GM23248 (cell line): ENCODE measurements at regions not wholly inside any gene's neighbourhood (a gene's known extent, or its start where the extent isn't known, plus 50 kb on each side); places are given as distances from the start of the nearest gene placed in this dataset.

Experiments used
- DNase-seq: peaks from one replicate; pipeline ENCODE4 v3.0.0-alpha.2; 2015
- H2AFZ ChIP-seq: fragments of 200-600 bp; sonication (generic); 2 replicates; pipeline ENCODE4 v1.6.1; 2016; ENCODE audit warnings: antibody characterized with exemption
- H3F3A ChIP-seq: fragments of 200-600 bp; sonication (generic); 2 replicates; pipeline ENCODE4 v1.6.1; 2016; ENCODE audit warnings: mild to moderate bottlenecking, antibody characterized with exemption, mixed run types; ENCODE audit not compliant: insufficient read depth
- H3K27ac ChIP-seq: fragments of 200-600 bp; sonication (generic); 2 replicates; pipeline ENCODE4 v1.5.1; 2016; ENCODE audit warnings: mild to moderate bottlenecking
- H3K27me3 ChIP-seq: fragments of 200-600 bp; sonication (generic); replicated peaks from 2 replicates; pipeline ENCODE4 v1.6.1; 2016; ENCODE audit warnings: mild to moderate bottlenecking; ENCODE audit not compliant: insufficient read depth
- H3K36me3 ChIP-seq: fragments of 200-600 bp; sonication (generic); 2 replicates; pipeline ENCODE4 v1.6.1; 2016; ENCODE audit warnings: low read depth, mild to moderate bottlenecking
- H3K4me1 ChIP-seq: fragments of 200-600 bp; sonication (generic); 2 replicates; pipeline ENCODE4 v1.6.1; 2016; ENCODE audit warnings: mild to moderate bottlenecking; ENCODE audit not compliant: insufficient read depth
- H3K4me2 ChIP-seq: fragments of 200-600 bp; sonication (generic); one replicate; pipeline ENCODE4 v1.6.1; 2016; ENCODE audit warnings: mild to moderate bottlenecking; ENCODE audit not compliant: unreplicated experiment
- H3K4me3 ChIP-seq: fragments of 200-600 bp; sonication (generic); 2 replicates; pipeline ENCODE4 v1.5.1; 2016; ENCODE audit warnings: mild to moderate bottlenecking
- H3K79me2 ChIP-seq: fragments of 200-600 bp; sonication (generic); 2 replicates; pipeline ENCODE4 v1.6.1; 2016; ENCODE audit warnings: mild to moderate bottlenecking; ENCODE audit not compliant: insufficient read depth
- H3K9ac ChIP-seq: fragments of 200-600 bp; sonication (generic); 2 replicates; pipeline ENCODE4 v1.6.1; 2016; ENCODE audit warnings: mild to moderate bottlenecking
- H3K9me2 ChIP-seq: fragments of 200-600 bp; sonication (generic); 2 replicates; pipeline ENCODE4 v1.6.1; 2016; ENCODE audit warnings: mixed run types, mild to moderate bottlenecking, moderate library complexity; ENCODE audit not compliant: insufficient read depth
- H3K9me3 ChIP-seq: fragments of 200-600 bp; sonication (generic); one replicate; pipeline ENCODE4 v1.6.1; 2017; ENCODE audit warnings: low read depth
- H4K20me1 ChIP-seq: fragments of 200-600 bp; sonication (generic); 2 replicates; pipeline ENCODE4 v1.6.0; 2016; ENCODE audit not compliant: insufficient read depth
- EZH2 ChIP-seq: fragments of 200-600 bp; sonication (generic); IDR thresholded peaks from 2 replicates; pipeline ENCODE4 v1.6.1; 2018; ENCODE audit warnings: antibody characterized with exemption, mild to moderate bottlenecking; ENCODE audit not compliant: insufficient read depth, poor library complexity, severe bottlenecking
- EZH2phosphoT487 ChIP-seq: fragments of 200-600 bp; sonication (generic); IDR thresholded peaks from 2 replicates; pipeline ENCODE4 v1.6.1; 2018; ENCODE audit warnings: antibody characterized with exemption, moderate library complexity, mild to moderate bottlenecking, low read depth; ENCODE audit not compliant: insufficient read depth
- WGBS, 2 experiments: methylation state at CpG; one replicate each; pipeline ENCODE4 v1.1.6; 2015 to 2017; ENCODE audit warnings: low lambda C conversion rate in 2 of 2, low coverage in 1 of 2; ENCODE audit errors: missing lambda C conversion rate in 2 of 2; 5-methylcytosine and 5-hydroxymethylcytosine counted together
- in situ Hi-C: fragments of 300-500 bp; cut with MboI; formaldehyde crosslinking; loops from 2 replicates; pipeline ENCODE4 v1.15.0; 2020

GRCh38 chr13:63910511-63910910 lies 2494.9 kb upstream of the PCDH20 start:
- in situ Hi-C loops: no loop called here
- Histone ChIP-seq H3K4me1 (no peaks in the 10 kb centered on the region), H3K4me3 (no peak overlapping the region), H4K20me1 (no peaks in the 10 kb centered on the region), H2AFZ (no peak overlapping the region), H3K27ac (no peak overlapping the region), H3K27me3 (no peaks in the 10 kb centered on the region), H3F3A (no peaks in the 10 kb centered on the region), H3K36me3 (no peaks in the 10 kb centered on the region), H3K9ac (no peak overlapping the region), H3K9me2 (no peaks in the 10 kb centered on the region), H3K79me2 (no peaks in the 10 kb centered on the region), H3K9me3 (peaks cover 5% of the 10 kb centered on the region), H3K4me2 (no peak overlapping the region)
- 33 to 41% methylated on average over 10 of the region's 10 CpGs for WGBS, 2 experiments
- TF ChIP-seq EZH2phosphoT487 (no peak), EZH2 (no peak)
- DNase-seq: no peak

- no peaks in the 10 kb centered on the region for H3K4me1 ChIP-seq
- no peak for DNase-seq
- no peak for TF ChIP-seq EZH2phosphoT487
- no peak for TF ChIP-seq EZH2
- no peak overlapping the region for H3K27ac ChIP-seq
- no peaks in the 10 kb centered on the region for H3K9me3 ChIP-seq
- WGBS, 2 experiments: 26% methylated on average over 6 of the region's 6 CpGs
- H3K27me3 ChIP-seq: no peaks in the 10 kb centered on the region
- H3F3A ChIP-seq: no peaks in the 10 kb centered on the region
- H3K36me3 ChIP-seq: no peaks in the 10 kb centered on the region
- H3K9ac ChIP-seq: no peak overlapping the region
- no peaks in the 10 kb centered on the region for H3K9me2 ChIP-seq
- no peak overlapping the region for H3K4me3 ChIP-seq
- no peaks in the 10 kb centered on the region for H3K79me2 ChIP-seq
- H3K4me2 ChIP-seq: no peak overlapping the region
- H4K20me1 ChIP-seq: no peaks in the 10 kb centered on the region
- no peak overlapping the region for H2AFZ ChIP-seq
- in situ Hi-C loops: no loop called here
These were observed 2494.2 kb upstream of the PCDH20 start for GRCh38 chr13:63909726-63910375.

GRCh38 chr13:63902141-63902540 lies 2486.5 kb upstream of the PCDH20 start:
- Histone ChIP-seq H2AFZ (no peak overlapping the region), H3K27ac (no peak overlapping the region), H3K4me2 (no peak overlapping the region), H3K36me3 (no peaks in the 10 kb centered on the region), H3K9ac (no peak overlapping the region), H3K79me2 (no peaks in the 10 kb centered on the region), H4K20me1 (no peaks in the 10 kb centered on the region), H3K4me1 (no peaks in the 10 kb centered on the region), H3K4me3 (no peak overlapping the region), H3F3A (no peaks in the 10 kb centered on the region), H3K9me3 (no peaks in the 10 kb centered on the region), H3K27me3 (no peaks in the 10 kb centered on the region), H3K9me2 (no peaks in the 10 kb centered on the region)
- WGBS, 2 experiments: 64 to 66% methylated on average over 9 of the region's 9 CpGs
- DNase-seq: no peak
- in situ Hi-C loops: no loop called here
- TF ChIP-seq EZH2 (no peak), EZH2phosphoT487 (no peak)

GRCh38 chr13:63901630-63902029 lies 2486.0 kb upstream of the PCDH20 start:
- H3K27ac ChIP-seq: no peak overlapping the region
- no peaks in the 10 kb centered on the region for H4K20me1 ChIP-seq
- no peaks in the 10 kb centered on the region for H3K9me2 ChIP-seq
- H2AFZ ChIP-seq: no peak overlapping the region
- no peak overlapping the region for H3K4me2 ChIP-seq
- no peak for DNase-seq
- no peaks in the 10 kb centered on the region for H3K36me3 ChIP-seq
- 27 to 34% methylated on average over 5 of the region's 5 CpGs for WGBS, 2 experiments
- no peak overlapping the region for H3K4me3 ChIP-seq
- TF ChIP-seq EZH2: no peak
- no peak for TF ChIP-seq EZH2phosphoT487
- no peaks in the 10 kb centered on the region for H3F3A ChIP-seq
- H3K27me3 ChIP-seq: no peaks in the 10 kb centered on the region
- H3K79me2 ChIP-seq: no peaks in the 10 kb centered on the region
- no peaks in the 10 kb centered on the region for H3K4me1 ChIP-seq
- H3K9me3 ChIP-seq: no peaks in the 10 kb centered on the region
- no peak overlapping the region for H3K9ac ChIP-seq
- in situ Hi-C loops: no loop called here

GRCh38 chr13:63900406-63900805 lies 2484.8 kb upstream of the PCDH20 start:
- no peak for DNase-seq
- WGBS, 2 experiments: 32 to 51% methylated on average over 1 of the region's 1 CpG
- H3K4me3 ChIP-seq: no peak overlapping the region
- H4K20me1 ChIP-seq: no peaks in the 10 kb centered on the region
- no peak overlapping the region for H3K4me2 ChIP-seq
- no peaks in the 10 kb centered on the region for H3K27me3 ChIP-seq
- TF ChIP-seq EZH2 (no peak), EZH2phosphoT487 (no peak)
- no peaks in the 10 kb centered on the region for H3K4me1 ChIP-seq
- no peaks in the 10 kb centered on the region for H3K9me3 ChIP-seq
- no peaks in the 10 kb centered on the region for H3K79me2 ChIP-seq
- no peak overlapping the region for H3K9ac ChIP-seq
- in situ Hi-C loops: no loop called here
- H3K36me3 ChIP-seq: no peaks in the 10 kb centered on the region
- H3K9me2 ChIP-seq: no peaks in the 10 kb centered on the region
- no peak overlapping the region for H2AFZ ChIP-seq
- no peak overlapping the region for H3K27ac ChIP-seq
- H3F3A ChIP-seq: no peaks in the 10 kb centered on the region
